ENCODE measurements at regions not wholly inside any gene's neighbourhood (a gene's known extent, or its start where the extent isn't known, plus 50 kb on each side); places are given as distances from the start of the nearest gene placed in this dataset.
"Not testable (repeated sequence)": the region's sequence is repeated elsewhere in the genome, so short reads cannot be mapped to it uniquely, and the experiment has no call there.

DNA sequence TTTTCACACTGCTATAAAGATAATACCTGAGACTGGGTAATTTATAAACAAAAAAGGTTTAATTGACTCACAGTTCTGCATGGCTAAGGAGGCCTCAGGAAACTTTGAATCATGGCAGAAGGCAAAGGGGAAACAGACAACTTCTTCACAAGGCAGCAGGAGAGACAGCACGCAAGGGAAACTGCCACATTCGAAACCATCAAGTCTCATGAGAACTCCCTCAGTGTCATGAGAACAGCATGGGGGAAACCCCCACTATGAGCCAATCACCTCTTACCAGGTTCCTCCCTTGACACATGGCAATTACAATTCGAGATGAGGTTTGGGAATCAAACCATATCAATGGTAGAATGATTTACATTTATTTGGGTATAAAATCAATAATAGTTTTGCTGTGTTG, 558.5 kb downstream of the TMTC2 start:
- no peak overlapping the region for H3K4me3 ChIP-seq
- intact Hi-C loops (cut with DNase I) = no loop called here
- TF ChIP-seq, protein P1, sequence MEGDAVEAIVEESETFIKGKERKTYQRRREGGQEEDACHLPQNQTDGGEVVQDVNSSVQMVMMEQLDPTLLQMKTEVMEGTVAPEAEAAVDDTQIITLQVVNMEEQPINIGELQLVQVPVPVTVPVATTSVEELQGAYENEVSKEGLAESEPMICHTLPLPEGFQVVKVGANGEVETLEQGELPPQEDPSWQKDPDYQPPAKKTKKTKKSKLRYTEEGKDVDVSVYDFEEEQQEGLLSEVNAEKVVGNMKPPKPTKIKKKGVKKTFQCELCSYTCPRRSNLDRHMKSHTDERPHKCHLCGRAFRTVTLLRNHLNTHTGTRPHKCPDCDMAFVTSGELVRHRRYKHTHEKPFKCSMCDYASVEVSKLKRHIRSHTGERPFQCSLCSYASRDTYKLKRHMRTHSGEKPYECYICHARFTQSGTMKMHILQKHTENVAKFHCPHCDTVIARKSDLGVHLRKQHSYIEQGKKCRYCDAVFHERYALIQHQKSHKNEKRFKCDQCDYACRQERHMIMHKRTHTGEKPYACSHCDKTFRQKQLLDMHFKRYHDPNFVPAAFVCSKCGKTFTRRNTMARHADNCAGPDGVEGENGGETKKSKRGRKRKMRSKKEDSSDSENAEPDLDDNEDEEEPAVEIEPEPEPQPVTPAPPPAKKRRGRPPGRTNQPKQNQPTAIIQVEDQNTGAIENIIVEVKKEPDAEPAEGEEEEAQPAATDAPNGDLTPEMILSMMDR (IDR thresholded peaks at IDR 0.05) = no peak
- no peaks in the 10 kb centered on the region for H3K9me3 ChIP-seq
- no peaks in the 10 kb centered on the region for H3K36me3 ChIP-seq
- DNase-seq (ENCODE audit: low spot score in 2 of 2) = no peak
- H3K4me1 ChIP-seq = no peaks in the 10 kb centered on the region
- no peak overlapping the region for H3K27ac ChIP-seq
- H3K27me3 ChIP-seq = no peaks in the 10 kb centered on the region

DNA sequence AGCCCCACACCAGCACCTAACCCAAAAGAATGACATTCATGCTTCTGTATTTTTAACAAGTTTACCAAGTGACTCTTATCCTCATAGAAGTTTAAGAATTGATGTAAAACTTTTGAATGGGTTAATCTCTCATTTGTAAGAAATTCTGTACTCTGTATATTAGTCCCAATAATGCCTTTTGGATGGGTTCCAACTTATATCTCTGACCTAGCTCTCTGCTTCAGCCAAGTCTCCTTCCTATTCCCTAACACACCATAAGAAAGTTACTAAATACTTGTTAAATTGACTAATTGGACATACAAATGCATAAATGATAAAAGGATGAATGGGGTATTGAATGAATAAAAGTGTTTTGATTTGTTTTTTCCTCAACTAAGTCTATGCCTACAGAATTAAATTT, 557.3 kb downstream of the TMTC2 start:
- no peaks in the 10 kb centered on the region for H3K27me3 ChIP-seq
- no peaks in the 10 kb centered on the region for H3K9me3 ChIP-seq
- H3K4me3 ChIP-seq = no peak overlapping the region
- H3K36me3 ChIP-seq = no peaks in the 10 kb centered on the region
- intact Hi-C loops (cut with DNase I) = no loop called here
- TF ChIP-seq, protein P1 (IDR thresholded peaks at IDR 0.05) = no peak
- no peaks in the 10 kb centered on the region for H3K4me1 ChIP-seq
- H3K27ac ChIP-seq = no peak overlapping the region
- DNase-seq (ENCODE audit: low spot score in 2 of 2) = no peak

DNA sequence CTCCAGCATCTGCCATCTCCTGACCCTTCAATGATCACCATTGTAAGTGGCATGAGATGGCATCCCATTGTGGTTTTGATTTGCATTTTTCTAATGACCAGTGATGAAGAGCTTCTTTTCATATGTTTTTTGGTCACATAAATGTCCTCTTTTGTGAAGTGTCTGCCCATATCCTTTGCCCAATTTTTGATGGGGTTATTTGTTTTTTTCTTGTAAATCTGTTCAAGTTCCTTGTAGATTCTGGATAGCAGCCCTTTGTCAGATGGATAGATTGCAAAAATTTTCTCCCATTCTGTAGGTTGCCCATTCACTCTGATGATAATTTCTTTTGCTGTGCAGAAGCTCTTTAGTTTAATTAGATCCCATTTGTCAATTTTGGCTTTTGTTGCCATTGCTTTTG, 547.3 kb downstream of the TMTC2 start:
- H3K36me3 ChIP-seq; H3K9me3 ChIP-seq; intact Hi-C loops (cut with DNase I); H3K4me3 ChIP-seq; H3K27ac ChIP-seq; DNase-seq (ENCODE audit: low spot score in 2 of 2); H3K27me3 ChIP-seq; H3K4me1 ChIP-seq: not testable (repeated sequence)

DNA sequence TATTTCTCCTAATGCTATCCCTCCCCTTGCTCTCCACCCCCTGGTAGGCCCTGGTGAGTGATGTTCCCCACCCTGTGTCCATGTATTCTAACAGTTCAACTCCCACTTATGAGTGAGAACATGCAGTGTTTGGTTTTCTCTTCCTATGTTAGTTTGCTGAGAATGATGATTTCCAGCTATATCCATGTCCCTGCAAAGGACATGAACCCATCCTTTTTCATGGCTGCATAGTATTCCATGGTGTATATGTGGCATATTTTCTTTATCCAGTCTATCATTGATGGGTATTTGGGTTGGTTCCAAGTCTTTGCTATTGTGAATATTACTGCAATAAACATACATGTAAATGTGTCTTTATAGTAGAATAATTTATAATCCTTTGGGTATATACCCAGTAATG, 540.3 kb downstream of the TMTC2 start:
- H3K4me1 ChIP-seq; intact Hi-C loops (cut with DNase I); H3K9me3 ChIP-seq; H3K27ac ChIP-seq; DNase-seq (ENCODE audit: low spot score in 2 of 2); H3K4me3 ChIP-seq; H3K27me3 ChIP-seq; H3K36me3 ChIP-seq: not testable (repeated sequence)

DNA sequence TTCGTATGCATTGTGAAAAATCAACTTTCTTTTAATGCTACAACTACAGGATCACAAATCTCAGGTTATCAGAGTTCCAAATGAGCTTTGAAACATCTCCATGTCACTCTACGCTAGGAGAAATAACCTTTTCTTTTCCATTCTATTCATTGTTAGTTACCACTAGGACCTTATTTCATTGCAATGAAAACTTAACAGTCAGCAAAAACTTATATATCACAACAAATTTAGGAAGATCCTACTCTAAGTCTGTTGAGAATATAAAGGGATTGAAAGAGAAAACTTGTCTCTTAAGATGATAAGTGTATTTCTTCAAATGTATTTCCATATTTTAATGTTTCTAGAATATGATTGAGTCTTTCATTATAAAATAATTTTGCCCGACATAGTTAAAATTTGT, 539.1 kb downstream of the TMTC2 start:
- no peaks in the 10 kb centered on the region for H3K36me3 ChIP-seq
- H3K27me3 ChIP-seq = no peaks in the 10 kb centered on the region
- H3K4me1 ChIP-seq = no peaks in the 10 kb centered on the region
- no peak for DNase-seq (ENCODE audit: low spot score in 2 of 2)
- TF ChIP-seq, protein P1 (IDR thresholded peaks at IDR 0.05) = no peak
- H3K27ac ChIP-seq = no peak overlapping the region
- H3K9me3 ChIP-seq = no peaks in the 10 kb centered on the region
- no peak overlapping the region for H3K4me3 ChIP-seq
- intact Hi-C loops (cut with DNase I) = no loop called here

DNA sequence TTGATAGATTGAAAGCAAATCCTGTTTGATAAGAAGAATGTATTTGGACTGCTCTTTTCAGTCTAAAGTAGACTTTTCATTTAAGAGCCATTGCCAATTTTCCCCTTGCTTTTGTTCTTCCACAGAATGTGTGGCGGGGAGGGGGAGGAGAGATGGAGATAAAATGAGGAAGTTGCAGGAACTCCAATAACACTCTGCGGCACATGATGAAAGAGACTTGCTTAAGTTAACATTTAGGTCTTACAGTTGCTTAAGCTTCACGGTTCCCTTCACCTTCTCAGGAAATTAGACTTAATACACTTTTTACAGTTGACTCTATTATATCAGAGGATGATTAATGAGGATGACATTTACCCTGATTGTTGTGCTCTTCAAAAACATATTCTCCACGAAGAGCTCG, 537.3 kb downstream of the TMTC2 start:
- Histone ChIP-seq H3K27ac (no peak overlapping the region), H3K27me3 (no peaks in the 10 kb centered on the region), H3K4me1 (no peaks in the 10 kb centered on the region), H3K4me3 (no peak overlapping the region), H3K9me3 (no peaks in the 10 kb centered on the region), H3K36me3 (no peaks in the 10 kb centered on the region)
- TF ChIP-seq, protein P1 (IDR thresholded peaks at IDR 0.05) = no peak
- DNase-seq (ENCODE audit: low spot score in 2 of 2) = no peak
- intact Hi-C loops (cut with DNase I) = no loop called here

DNA sequence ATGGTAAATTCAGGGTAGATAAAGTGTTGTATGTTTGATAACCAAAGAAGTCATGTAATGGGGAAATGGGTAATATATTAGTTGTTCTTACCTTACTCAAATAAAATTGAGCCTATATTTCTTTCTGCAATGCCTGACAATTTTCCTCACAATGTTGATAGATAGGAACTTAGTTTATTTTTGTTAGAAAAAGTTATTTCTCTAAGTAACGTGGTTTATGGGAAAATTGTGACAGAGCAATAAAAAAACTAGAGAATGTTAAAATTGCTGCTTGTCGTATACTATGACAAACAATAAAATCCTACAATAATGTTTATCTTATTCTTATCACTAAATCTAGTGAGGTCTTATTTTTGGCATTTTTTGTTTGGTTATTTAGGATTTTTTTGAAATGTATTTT, 534.1 kb downstream of the TMTC2 start:
- TF ChIP-seq, protein P1 (IDR thresholded peaks at IDR 0.05) = no peak

More for the DNA sequence above, 534.1 kb downstream of the TMTC2 start:
- Histone ChIP-seq H3K9me3 (no peaks in the 10 kb centered on the region), H3K27ac (no peak overlapping the region), H3K36me3 (no peaks in the 10 kb centered on the region), H3K4me3 (no peak overlapping the region), H3K27me3 (no peaks in the 10 kb centered on the region), H3K4me1 (no peaks in the 10 kb centered on the region)
- intact Hi-C loops (cut with DNase I) = no loop called here
- no peak for DNase-seq (ENCODE audit: low spot score in 2 of 2)

Data from ascending aorta (tissue), 2 donors.